Activated CD4-positive, alpha-beta T cell treated with anti-CD3 and anti-CD28 coated beads for 48 hours (primary cell): ENCODE measurements at regions not wholly inside any gene's neighbourhood (a gene's known extent, or its start where the extent isn't known, plus 50 kb on each side); places are given as distances from the start of the nearest gene placed in this dataset.

Source experiments
- DNase-seq: peaks from one replicate; pipeline ENCODE4 v3.0.0-alpha.2; 2020

- DNase-seq: no peak
Measured at GRCh38 chr12:93157279-93157678, 220.4 kb upstream of the NUDT4 start.

- no peak for DNase-seq
Measured at GRCh38 chr12:93158065-93158843, 219.5 kb upstream of the NUDT4 start.

GRCh38 chr12:93163260-93164036, 214.3 kb upstream of the NUDT4 start:
- no peak for DNase-seq

DNA sequence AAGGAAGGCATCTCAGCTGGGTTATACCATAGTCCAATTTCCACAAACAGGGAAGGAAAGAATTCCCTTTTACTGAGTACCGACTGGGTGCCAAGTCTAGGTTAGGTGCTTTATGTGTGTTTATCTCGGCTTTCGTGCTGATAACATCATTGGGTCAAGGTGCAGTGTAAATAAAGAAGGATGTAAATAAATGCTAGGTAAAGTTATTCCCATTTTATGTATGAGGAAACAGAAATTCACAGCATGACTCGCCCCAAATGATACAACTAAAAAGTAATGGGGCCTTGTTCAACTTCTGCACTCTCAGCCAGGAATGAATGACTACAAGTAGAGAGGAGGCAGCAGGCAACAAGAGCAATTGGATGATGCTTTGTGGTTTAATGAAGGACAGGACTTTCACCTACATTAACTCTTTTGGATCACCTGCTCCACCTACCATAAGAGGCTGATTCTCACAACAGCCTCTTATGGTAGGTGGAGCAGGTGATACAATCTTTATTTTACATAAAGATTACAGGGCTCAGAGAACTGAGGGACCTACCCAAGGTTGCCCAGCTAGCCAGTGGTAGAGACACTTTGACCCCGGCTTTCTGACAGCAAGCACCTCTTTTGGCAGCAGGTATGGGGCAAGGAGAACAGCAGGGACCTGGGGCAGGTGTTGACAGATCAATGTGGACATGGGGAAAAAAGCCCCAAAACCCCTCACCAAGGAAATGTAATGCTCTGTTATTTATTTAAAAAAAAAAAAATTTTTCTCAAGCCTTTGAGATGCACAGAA, 213.4 kb upstream of the NUDT4 start:
- no peak for DNase-seq

DNA sequence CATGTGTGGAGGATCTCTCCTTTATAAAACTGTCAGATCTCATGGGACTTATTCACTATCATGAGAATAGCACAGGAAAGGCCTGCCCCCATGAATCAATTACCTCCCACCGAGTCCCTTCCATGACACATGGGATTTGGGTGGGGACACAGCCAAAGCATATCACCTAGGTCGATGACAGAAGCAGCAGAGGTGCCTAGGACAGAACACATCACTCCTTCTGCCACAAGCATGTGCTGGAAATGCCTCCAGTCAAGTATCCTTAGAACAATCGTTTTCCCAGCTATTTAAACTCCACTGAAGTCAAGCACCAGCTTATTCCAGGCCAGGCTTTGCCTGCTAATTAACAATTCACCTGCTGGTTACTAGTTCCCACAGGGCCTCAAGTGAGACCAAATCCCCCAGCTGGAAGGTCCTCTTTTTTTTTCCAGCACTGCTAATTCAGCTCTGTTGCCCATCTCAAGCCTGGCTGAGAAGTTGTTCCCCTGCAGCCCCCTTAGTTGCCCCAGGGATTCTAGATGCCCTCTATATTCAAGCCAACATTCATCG, 212.3 kb upstream of the NUDT4 start:
- DNase-seq: no peak

DNA sequence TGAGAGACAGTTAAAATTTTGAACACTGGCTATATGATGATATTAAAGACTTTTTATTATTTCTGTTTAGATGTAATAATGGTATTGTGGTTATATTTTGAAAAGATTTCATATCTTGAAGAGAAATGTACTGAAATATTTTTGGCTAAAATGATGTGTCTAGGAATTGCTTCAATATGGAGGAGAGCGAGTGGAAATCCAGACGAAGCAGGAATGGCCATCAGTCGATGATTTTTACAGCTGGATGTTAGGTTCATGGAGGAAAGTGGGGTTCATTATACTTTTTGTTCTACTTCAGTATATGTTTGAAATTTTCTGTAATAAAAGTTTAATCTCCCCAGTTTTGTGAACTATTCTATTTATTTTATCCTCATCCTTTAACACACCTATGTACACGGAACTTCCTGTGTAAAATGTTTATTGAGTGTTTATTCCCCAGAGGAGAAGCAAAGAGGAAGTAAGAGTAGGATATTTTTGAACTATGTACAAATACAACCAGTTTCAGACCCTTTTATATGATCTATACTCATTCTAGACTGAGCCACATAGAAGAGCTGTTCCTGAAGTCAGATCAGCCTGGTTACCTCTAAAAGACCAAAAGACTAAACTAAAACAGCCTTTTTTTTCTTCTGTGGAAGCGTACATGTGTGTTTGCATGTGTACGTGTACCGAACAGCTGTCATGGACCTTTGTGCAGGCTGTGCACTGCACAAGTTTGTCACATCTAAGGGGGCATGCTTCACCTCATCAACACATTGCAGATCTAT, 211.0 kb upstream of the NUDT4 start:
- no peak for DNase-seq

GRCh38 chr12:93167331-93167730, 210.4 kb upstream of the NUDT4 start:
- DNase-seq: no peak

DNA sequence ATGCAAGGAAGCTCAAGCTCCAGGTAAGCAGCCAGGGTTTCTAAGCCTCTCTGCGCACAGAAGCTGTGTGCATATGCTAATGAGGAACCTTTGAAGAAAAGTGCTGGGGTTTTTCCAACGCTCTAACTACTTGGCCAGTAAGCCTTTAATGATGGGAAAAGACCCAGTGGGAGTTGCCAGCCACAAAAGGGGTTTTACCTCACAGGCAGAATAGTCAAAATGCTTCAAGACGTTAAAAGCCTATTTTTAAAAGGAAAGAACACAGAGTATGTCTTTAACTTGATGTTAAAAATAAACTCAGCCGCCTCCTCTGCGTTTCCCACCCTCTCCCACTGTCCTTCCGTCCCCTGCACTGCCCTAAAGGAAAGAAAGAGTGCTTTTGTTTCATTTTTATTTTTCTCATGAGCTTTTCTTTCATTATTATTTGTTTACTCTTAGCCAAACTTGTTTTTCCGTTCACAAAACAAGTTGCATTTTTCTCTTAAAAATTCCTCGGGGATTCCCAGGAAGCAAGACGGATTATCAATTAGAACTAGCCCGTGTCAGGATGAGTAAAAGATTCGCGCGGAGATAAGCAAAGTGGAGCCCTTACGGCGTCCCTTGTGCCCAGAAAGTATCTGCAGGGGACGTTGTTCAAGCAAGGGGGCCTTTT, 209.8 kb upstream of the NUDT4 start:
- peak; percentile 51 for DNase-seq

- DNase-seq: no peak
Measured at GRCh38 chr12:93168751-93169150, 209.0 kb upstream of the NUDT4 start.

DNA sequence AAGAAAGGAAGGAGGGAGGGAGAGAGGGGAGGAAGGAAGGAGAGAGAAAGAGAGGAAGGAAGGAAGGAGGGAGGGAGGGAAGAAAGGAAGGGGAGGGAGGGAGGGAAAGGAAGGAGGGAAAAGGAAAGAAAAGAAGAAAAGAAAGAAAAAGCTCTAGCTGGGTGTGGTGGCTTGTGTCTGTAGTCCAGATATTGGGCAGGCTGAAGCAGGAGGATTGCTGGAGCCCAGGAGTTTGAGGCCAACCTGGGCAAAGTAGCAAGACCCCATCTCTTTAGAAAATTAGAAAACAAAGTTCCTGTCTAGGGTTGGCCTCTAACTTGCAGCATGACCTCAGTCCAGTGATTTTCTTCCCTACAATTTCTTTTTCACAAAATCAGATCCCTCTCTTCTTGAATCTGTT, 208.2 kb upstream of the NUDT4 start:
- no peak for DNase-seq

DNA sequence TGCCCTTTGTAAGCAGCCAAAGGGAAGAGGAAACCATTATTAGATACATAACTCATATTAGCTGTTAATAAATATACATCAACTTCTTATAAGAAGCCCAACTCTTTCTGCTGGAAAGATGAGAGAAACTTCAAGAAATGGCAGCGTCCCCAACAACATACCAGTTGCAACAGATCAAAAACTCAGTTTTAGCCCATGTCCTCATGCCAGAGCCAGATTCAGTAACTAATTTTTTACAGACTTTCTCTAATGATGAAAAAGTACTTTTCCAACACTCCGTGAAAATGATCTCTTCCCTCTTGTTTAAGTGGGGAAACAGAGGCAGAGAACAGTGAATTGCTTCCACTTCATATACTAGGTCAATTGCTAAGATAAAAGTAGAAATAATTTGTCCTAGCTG, 206.8 kb upstream of the NUDT4 start:
- no peak for DNase-seq

- DNase-seq: no peak
Measured at GRCh38 chr12:93173178-93173957, 204.4 kb upstream of the NUDT4 start.

DNA sequence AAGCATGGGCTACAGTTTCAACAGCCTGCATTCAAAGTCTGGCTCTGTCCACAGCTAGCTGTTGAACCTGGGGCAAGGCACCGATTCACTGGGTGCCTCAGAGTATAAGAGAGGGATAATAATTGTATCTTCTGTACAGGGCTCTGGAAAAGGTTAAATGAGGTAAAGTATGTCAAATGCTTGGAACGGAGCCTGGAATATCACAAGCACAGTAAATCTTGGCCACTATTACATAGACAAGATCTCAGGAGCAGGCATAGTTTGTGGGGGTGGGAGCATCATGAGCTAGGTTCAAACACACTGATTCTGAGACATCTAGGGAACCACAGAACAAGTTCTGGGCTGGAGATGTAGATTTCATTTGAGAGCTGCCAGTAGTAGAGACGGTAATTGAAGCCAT, 203.7 kb upstream of the NUDT4 start:
- no peak for DNase-seq

DNA sequence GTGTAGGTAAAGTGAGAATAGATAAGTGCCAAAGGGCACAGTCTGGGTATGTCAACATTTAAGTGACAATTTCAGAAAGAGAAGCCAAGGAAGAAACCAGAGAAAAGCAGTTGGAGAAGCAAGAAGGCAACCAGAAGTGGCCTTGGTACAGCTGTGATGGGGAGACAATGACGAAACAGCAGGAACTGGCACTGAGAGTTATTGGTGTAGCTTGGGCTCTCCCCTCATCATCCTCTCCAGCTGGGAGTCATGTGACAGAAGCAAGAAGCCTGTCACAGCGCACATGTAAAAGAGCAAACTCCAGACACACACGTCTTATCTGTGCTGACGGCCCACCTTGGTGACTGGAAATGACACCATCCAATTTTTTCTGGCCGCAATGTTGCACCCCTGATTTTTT, 203.3 kb upstream of the NUDT4 start:
- no peak for DNase-seq

DNA sequence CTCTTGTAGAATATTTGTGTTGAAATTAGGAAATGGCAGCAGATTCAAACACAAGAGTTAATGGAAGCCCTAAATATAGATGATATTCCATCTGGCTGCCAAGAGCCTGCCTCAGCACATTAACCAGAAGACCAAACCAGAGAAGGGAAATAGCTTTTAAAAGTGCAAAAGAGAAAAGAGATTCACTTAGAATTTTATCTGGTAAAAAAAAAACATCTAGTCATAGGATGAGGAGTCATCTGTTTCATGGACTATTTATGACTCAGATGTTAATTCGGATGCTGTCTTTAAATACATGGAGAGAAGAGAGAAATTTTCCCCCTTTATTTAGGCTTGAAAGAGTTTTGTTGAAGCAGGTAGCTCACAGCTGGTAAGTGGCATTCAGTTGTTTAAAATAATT, 201.6 kb upstream of the NUDT4 start:
- DNase-seq: no peak

GRCh38 chr12:93176610-93177126, 201.1 kb upstream of the NUDT4 start:
- DNase-seq: no peak

GRCh38 chr12:93177208-93178153, 200.2 kb upstream of the NUDT4 start:
- DNase-seq: no peak

DNA sequence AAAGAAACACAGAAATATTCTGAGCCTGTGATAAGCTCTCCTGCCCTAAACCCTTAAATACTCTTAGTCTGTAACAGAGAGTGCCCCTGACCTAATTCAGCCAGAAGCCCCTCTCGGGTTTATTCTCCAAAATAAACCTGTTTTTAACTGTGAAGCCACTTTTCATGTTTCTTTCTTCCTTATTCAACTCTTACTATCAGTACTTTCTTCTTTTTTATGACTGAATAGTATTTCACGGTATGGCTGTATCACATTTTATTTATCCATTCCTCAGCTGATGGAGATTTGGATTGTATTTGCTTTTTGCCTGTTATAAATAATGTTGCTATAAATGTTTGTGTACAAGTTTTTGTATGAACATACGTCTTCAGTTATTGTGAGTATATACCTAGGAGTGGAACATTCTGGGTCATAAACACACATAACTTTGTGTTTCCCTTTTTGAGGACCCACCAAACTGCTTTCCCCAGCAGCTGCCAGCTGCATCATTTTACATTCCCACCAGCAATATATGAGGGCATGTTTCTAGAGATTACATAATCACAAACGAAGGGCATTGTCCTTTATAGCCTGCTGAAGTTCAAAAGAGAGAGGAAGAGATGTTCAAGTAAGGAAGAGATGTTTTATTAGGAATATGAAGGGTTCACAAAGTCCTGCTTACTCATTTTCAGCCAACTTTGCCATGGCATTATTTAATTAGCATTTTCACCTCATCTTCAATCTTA, 199.4 kb upstream of the NUDT4 start:
- DNase-seq: no peak

GRCh38 chr12:93179792-93180191, 197.9 kb upstream of the NUDT4 start:
- DNase-seq: no peak
